ENCODE measurements at regions not wholly inside any gene's neighbourhood (a gene's known extent, or its start where the extent isn't known, plus 50 kb on each side); places are given as distances from the start of the nearest gene placed in this dataset.

GRCh38 chr17:77847221-77848085 is 111.0 kb upstream of the TNRC6C start:
- TF ChIP-seq CTCF (IDR thresholded peaks at IDR 0.05) (no peak), POLR2A (IDR thresholded peaks at IDR 0.05) (no peak), POLR2AphosphoS5 (IDR thresholded peaks at IDR 0.05) (no peak), EP300 (IDR thresholded peaks at IDR 0.05) (no peak)

Data from stomach (tissue), 4 donors.